ENCODE measurements at regions not wholly inside any gene's neighbourhood (a gene's known extent, or its start where the extent isn't known, plus 50 kb on each side); places are given as distances from the start of the nearest gene placed in this dataset.

GRCh38 chr1:98047171-98047570 lies 126.3 kb upstream of the DPYD start:
- H3K9me3 Mint-ChIP-seq: no peaks in the 10 kb centered on the region
- no peak for TF ChIP-seq CTCF (IDR thresholded peaks at IDR 0.05; ENCODE audit: unreplicated experiment)
- H3K4me1 Mint-ChIP-seq: peaks cover 26% of the 10 kb centered on the region
- H3K27me3 Mint-ChIP-seq (ENCODE audit: low read depth): peaks cover 88% of the 10 kb centered on the region
- no peak overlapping the region for H3K27ac Mint-ChIP-seq
- no peak overlapping the region for H3K4me3 Mint-ChIP-seq
- H3K36me3 Mint-ChIP-seq: no peaks in the 10 kb centered on the region
- no peak for DNase-seq (ENCODE audit: low spot score in 2 of 2, unreplicated experiment in 2 of 2)

GRCh38 chr1:98045767-98046641 lies 125.2 kb upstream of the DPYD start:
- Mint-ChIP-seq H3K9me3 (no peaks in the 10 kb centered on the region), H3K27ac (no peak overlapping the region), H3K27me3 (ENCODE audit: low read depth) (peaks cover 85% of the 10 kb centered on the region), H3K4me1 (peaks cover 26% of the 10 kb centered on the region), H3K36me3 (no peaks in the 10 kb centered on the region), H3K4me3 (peak overlapping the region; percentile 63)
- no peak for DNase-seq (ENCODE audit: low spot score in 2 of 2, unreplicated experiment in 2 of 2)
- no peak for TF ChIP-seq CTCF (IDR thresholded peaks at IDR 0.05; ENCODE audit: unreplicated experiment)

- DNase-seq (ENCODE audit: low spot score in 2 of 2, unreplicated experiment in 2 of 2): no peak
- Mint-ChIP-seq H3K36me3 (no peaks in the 10 kb centered on the region), H3K27ac (no peak overlapping the region), H3K4me3 (peak overlapping the region; percentile 65), H3K27me3 (ENCODE audit: low read depth) (peaks cover 86% of the 10 kb centered on the region), H3K9me3 (no peaks in the 10 kb centered on the region), H3K4me1 (peaks cover 26% of the 10 kb centered on the region)
- TF ChIP-seq CTCF (IDR thresholded peaks at IDR 0.05; ENCODE audit: unreplicated experiment): no peak
Measured at GRCh38 chr1:98045211-98045766, 124.5 kb upstream of the DPYD start.

GRCh38 chr1:98044766-98045165 lies 123.9 kb upstream of the DPYD start:
- peak overlapping the region; percentile 65 for H3K4me3 Mint-ChIP-seq
- no peak for DNase-seq (ENCODE audit: low spot score in 2 of 2, unreplicated experiment in 2 of 2)
- H3K36me3 Mint-ChIP-seq: no peaks in the 10 kb centered on the region
- H3K9me3 Mint-ChIP-seq: no peaks in the 10 kb centered on the region
- H3K4me1 Mint-ChIP-seq: peaks cover 24% of the 10 kb centered on the region
- H3K27ac Mint-ChIP-seq: no peak overlapping the region
- TF ChIP-seq CTCF (IDR thresholded peaks at IDR 0.05; ENCODE audit: unreplicated experiment): no peak
- H3K27me3 Mint-ChIP-seq (ENCODE audit: low read depth): peaks cover 85% of the 10 kb centered on the region

- Mint-ChIP-seq H3K4me1 (peaks cover 20% of the 10 kb centered on the region), H3K36me3 (no peaks in the 10 kb centered on the region), H3K4me3 (peak overlapping the region; percentile 65), H3K27me3 (ENCODE audit: low read depth) (peaks cover 79% of the 10 kb centered on the region), H3K9me3 (no peaks in the 10 kb centered on the region), H3K27ac (no peak overlapping the region)
- TF ChIP-seq CTCF (IDR thresholded peaks at IDR 0.05; ENCODE audit: unreplicated experiment): no peak
- no peak for DNase-seq (ENCODE audit: low spot score in 2 of 2, unreplicated experiment in 2 of 2)
Measured at GRCh38 chr1:98044071-98044697, 123.3 kb upstream of the DPYD start.

Measured in mesothelial cell of epicardium (in vitro differentiated cells).